Lower leg skin (tissue), 3 donors: ENCODE measurements at regions not wholly inside any gene's neighbourhood (a gene's known extent, or its start where the extent isn't known, plus 50 kb on each side); places are given as distances from the start of the nearest gene placed in this dataset.

Source experiments
- CTCF ChIP-seq, 3 donors: fragments of 450-650 bp; IDR thresholded peaks; one replicate each; pipeline ENCODE4 v1.5.1; 2016; ENCODE audit warnings: antibody characterized with exemption in 3 of 3, mild to moderate bottlenecking in 3 of 3, moderate library complexity in 2 of 3
- POLR2A ChIP-seq, 2 donors: fragments of 450-650 bp; IDR thresholded peaks; one replicate each; pipeline ENCODE4 v1.6.1; 2016 to 2017; ENCODE audit warnings: antibody characterized with exemption in 2 of 2, mild to moderate bottlenecking in 1 of 2, moderate library complexity in 1 of 2

DNA sequence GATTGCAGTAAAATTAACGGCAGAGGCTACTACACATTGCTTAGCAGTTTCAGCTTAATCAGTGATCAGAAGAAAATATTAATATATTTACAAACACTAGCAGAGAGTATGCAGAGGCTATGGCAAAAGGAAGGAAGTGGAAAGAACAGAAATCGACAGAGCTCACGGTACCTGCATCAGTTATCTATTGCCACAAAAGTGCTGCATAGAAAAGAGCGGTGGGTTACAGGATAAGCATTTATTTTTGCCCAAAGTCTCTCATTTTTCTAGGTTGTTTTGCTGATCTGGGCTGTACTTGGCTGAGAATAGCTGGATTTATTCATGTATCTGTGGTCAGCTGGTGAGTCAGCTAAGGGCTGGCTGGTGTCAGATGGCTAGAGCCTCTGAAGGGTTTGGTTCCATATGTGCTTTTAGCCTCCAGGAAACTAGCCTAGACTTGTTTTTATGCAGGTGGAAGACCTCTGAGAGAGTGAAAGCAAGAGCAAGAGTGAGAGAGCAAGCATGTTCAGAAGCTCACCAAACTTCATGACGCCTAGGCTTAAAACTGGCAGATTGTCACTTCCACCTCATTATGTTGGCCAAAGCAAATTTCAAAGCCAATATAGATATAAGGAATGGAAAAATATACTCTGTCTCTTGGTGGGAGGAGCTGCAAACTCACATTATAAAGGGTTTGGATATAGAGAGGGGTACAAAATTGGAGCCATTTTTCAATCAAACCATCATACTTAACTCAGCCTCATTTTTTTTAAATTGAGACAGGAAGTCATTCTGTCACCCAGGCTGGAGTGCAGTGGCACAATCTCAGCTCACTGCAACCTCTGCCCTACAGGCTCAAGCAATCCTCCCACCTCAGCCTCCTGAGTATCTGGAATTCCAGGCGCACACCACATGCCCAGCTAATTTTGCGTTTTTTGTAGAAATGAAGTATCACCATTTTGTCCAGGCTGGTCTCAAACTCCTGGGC lies 153.2 kb upstream of the RPL34 start:
- TF ChIP-seq POLR2A (IDR thresholded peaks at IDR 0.05) (no peak), CTCF (IDR thresholded peaks at IDR 0.05) (no peak)
